Tibial nerve (tissue), 4 donors: ENCODE measurements at regions not wholly inside any gene's neighbourhood (a gene's known extent, or its start where the extent isn't known, plus 50 kb on each side); places are given as distances from the start of the nearest gene placed in this dataset.

Experiments used
- EP300 ChIP-seq, 2 donors: sonication (generic); formaldehyde crosslinking; IDR thresholded peaks; one replicate each; pipeline ENCODE4 v1.6.1; 2017; ENCODE audit warnings: antibody characterized with exemption in 2 of 2, mild to moderate bottlenecking in 1 of 2
- POLR2A ChIP-seq, 2 donors: fragments of 450-650 bp; IDR thresholded peaks; one replicate each; pipeline ENCODE4 v1.6.1; 2017; ENCODE audit warnings: antibody characterized with exemption in 2 of 2, mild to moderate bottlenecking in 2 of 2, moderate library complexity in 2 of 2
- TF ChIP-seq, protein P1 (sequence below), 5 experiments: fragments of 200-600 bp in 3 of 5; fragments of 450-650 bp in 2 of 5; sonication (generic) in 3 of 5; IDR thresholded peaks; one replicate each; pipeline ENCODE4 v1.5.1; 2016 to 2019; ENCODE audit warnings: antibody characterized with exemption in 5 of 5, mild to moderate bottlenecking in 3 of 5, moderate library complexity in 2 of 5

DNA sequence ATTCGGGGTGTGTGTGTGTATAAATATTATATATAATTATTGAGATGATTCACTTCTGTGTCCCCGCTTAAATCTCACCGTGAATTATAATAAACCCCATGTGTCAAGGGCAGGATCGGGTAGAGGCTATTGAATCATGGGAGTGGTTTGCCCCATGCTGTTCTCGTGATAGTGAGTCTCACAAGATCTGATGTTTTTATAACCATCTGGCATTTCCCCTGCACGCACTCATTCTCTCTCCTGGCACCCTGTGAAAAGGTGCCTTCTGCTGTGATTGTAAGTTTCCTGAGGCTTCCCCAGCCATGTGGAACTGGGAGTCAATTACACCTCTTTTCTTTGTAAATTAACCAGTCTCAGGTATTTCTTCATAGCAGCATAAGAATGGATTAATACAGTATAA is 851.4 kb upstream of the AGA start:
- no peak for TF ChIP-seq POLR2A (IDR thresholded peaks at IDR 0.05)
- no peak for TF ChIP-seq EP300 (IDR thresholded peaks at IDR 0.05)
- TF ChIP-seq, protein P1, sequence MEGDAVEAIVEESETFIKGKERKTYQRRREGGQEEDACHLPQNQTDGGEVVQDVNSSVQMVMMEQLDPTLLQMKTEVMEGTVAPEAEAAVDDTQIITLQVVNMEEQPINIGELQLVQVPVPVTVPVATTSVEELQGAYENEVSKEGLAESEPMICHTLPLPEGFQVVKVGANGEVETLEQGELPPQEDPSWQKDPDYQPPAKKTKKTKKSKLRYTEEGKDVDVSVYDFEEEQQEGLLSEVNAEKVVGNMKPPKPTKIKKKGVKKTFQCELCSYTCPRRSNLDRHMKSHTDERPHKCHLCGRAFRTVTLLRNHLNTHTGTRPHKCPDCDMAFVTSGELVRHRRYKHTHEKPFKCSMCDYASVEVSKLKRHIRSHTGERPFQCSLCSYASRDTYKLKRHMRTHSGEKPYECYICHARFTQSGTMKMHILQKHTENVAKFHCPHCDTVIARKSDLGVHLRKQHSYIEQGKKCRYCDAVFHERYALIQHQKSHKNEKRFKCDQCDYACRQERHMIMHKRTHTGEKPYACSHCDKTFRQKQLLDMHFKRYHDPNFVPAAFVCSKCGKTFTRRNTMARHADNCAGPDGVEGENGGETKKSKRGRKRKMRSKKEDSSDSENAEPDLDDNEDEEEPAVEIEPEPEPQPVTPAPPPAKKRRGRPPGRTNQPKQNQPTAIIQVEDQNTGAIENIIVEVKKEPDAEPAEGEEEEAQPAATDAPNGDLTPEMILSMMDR (IDR thresholded peaks at IDR 0.05), result no peak
